ENCODE measurements at regions not wholly inside any gene's neighbourhood (a gene's known extent, or its start where the extent isn't known, plus 50 kb on each side); places are given as distances from the start of the nearest gene placed in this dataset.
A peak's percentile ranks its signal among the peaks of the same experiment; 100 is the strongest.

GRCh38 chrX:110408949-110409588, 50.4 kb downstream of the RTL9 start:
- DNase-seq = no peak

- no peak for DNase-seq
Measured at GRCh38 chrX:110409925-110410324, 51.3 kb downstream of the RTL9 start.

GRCh38 chrX:110410603-110411002, 52.0 kb downstream of the RTL9 start:
- DNase-seq = no peak

- peak; percentile 52 to 83 for DNase-seq
Measured at GRCh38 chrX:110412971-110413726, 54.5 kb downstream of the RTL9 start.

- no peak for DNase-seq
Measured at GRCh38 chrX:110413727-110414124, 55.1 kb downstream of the RTL9 start.

GRCh38 chrX:110414273-110414672, 55.6 kb downstream of the RTL9 start:
- no peak for DNase-seq

- no peak for DNase-seq
Measured at GRCh38 chrX:110414679-110415439, 56.2 kb downstream of the RTL9 start.

- no peak for DNase-seq
Measured at GRCh38 chrX:110415440-110416170, 57.0 kb downstream of the RTL9 start.

- DNase-seq = no peak
Measured at GRCh38 chrX:110417128-110417527, 58.5 kb downstream of the RTL9 start.

GRCh38 chrX:110418316-110419235, 59.9 kb downstream of the RTL9 start:
- DNase-seq = peak in 1 of 2 experiments; percentile 51

GRCh38 chrX:110419512-110419911, 60.9 kb downstream of the RTL9 start:
- no peak for DNase-seq

- DNase-seq = peak in 1 of 2 experiments; percentile 20
Measured at GRCh38 chrX:110420771-110421499, 62.3 kb downstream of the RTL9 start.

GRCh38 chrX:110421500-110422455, 63.1 kb downstream of the RTL9 start:
- peak in 1 of 2 experiments; percentile 9 for DNase-seq

- no peak for DNase-seq
Measured at GRCh38 chrX:110425222-110426154, 66.8 kb downstream of the RTL9 start.

- DNase-seq = no peak
Measured at GRCh38 chrX:110426155-110426504, 67.5 kb downstream of the RTL9 start.

- DNase-seq = no peak
Measured at GRCh38 chrX:110427076-110427475, 68.4 kb downstream of the RTL9 start.

GRCh38 chrX:110428144-110428543, 69.5 kb downstream of the RTL9 start:
- DNase-seq = no peak

- no peak for DNase-seq
Measured at GRCh38 chrX:110430293-110431076, 71.8 kb downstream of the RTL9 start.
